Right ventricle myocardium inferior (tissue), 1 donor: ENCODE measurements at regions not wholly inside any gene's neighbourhood (a gene's known extent, or its start where the extent isn't known, plus 50 kb on each side); places are given as distances from the start of the nearest gene placed in this dataset.

Experiments
- ATAC-seq: fragments of 200-7000 bp; cut with Tn5 transposase; one replicate; pipeline ENCODE4 v1.9.1; 2020; ENCODE audit warnings: mild to moderate bottlenecking, moderate library complexity
- DNase-seq: peaks from one replicate; pipeline ENCODE4 v3.0.0; 2021; ENCODE audit errors: missing footprints
- intact Hi-C: fragments of 100-400 bp; cut with DNase I; formaldehyde crosslinking; loops from one replicate; pipeline ENCODE4 v1.11.0; 2022
- donor health status: DM: no; HTN: yes; CAD: no; lungs with severe emphysema.

GRCh38 chr2:221088506-221088905, 483.6 kb downstream of the EPHA4 start:
- DNase-seq (no peak), ATAC-seq (no peak)
- intact Hi-C loops, result no loop called here

GRCh38 chr2:221095356-221095755, 476.7 kb downstream of the EPHA4 start:
- ATAC-seq (no peak), DNase-seq (no peak)
- intact Hi-C loops, result no loop called here

GRCh38 chr2:221096706-221097567, 475.2 kb downstream of the EPHA4 start:
- intact Hi-C loops, result no loop called here
- ATAC-seq, result no peak
- DNase-seq, result no peak

- ATAC-seq, result no peak
- intact Hi-C loops, result no loop called here
- no peak for DNase-seq
Observed at GRCh38 chr2:221097568-221097915, 474.6 kb downstream of the EPHA4 start.

DNA sequence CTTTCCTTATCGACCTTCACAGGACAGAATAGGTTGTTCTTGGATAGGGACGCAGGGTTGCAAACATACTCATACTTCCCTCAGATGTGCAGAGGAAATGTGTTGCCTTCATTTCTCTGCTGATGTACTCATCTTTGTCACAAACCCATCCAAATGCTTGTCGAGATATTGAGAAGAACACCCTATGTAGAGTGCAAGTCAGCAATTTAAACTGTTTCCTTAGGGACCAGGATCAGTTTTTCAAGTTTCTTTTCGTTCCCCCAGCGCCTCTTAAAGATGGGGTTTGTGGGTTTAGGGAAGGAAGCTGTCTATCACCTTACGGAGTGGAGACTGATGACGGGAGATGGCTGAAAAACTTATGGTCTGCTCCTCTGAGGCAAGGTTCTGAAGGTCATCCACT, 474.2 kb downstream of the EPHA4 start:
- ATAC-seq (no peak), DNase-seq (no peak)
- intact Hi-C loops, result no loop called here

DNA sequence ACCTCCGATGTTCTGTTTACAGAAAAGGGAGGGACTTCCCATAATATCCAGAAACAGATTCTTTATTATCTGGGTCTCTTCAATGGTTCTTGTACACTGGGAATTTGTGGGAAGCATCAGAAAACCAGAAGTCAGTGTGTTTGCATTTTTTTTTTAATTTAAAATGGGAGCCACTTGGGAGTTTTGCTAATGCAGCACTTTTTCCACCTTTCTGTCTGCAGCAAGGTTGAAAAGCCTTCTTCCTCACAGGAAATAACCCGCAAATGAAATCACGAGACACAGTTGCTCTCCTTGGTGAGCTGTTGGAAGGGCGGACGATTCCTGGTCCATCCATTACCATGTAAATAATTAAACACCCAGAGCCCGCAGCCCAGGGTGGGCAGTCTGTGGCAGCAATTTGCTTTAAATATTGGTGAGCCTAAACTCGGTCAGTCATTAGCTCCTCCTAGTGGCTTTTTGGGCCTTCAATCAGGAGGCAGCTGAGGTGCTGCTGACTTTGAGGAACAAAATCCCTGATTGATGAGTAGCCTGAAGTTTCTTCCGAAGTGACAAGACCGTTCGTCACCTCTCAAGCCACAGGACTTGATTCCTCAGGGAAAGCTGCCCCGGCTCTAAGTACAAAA, 471.5 kb downstream of the EPHA4 start:
- intact Hi-C loops, result loop anchor here (2.0 kb wide), 1 partner anchor 414 kb away; no protein-coding TSS in a partner anchor
- no peak for ATAC-seq
- DNase-seq, result no peak

DNA sequence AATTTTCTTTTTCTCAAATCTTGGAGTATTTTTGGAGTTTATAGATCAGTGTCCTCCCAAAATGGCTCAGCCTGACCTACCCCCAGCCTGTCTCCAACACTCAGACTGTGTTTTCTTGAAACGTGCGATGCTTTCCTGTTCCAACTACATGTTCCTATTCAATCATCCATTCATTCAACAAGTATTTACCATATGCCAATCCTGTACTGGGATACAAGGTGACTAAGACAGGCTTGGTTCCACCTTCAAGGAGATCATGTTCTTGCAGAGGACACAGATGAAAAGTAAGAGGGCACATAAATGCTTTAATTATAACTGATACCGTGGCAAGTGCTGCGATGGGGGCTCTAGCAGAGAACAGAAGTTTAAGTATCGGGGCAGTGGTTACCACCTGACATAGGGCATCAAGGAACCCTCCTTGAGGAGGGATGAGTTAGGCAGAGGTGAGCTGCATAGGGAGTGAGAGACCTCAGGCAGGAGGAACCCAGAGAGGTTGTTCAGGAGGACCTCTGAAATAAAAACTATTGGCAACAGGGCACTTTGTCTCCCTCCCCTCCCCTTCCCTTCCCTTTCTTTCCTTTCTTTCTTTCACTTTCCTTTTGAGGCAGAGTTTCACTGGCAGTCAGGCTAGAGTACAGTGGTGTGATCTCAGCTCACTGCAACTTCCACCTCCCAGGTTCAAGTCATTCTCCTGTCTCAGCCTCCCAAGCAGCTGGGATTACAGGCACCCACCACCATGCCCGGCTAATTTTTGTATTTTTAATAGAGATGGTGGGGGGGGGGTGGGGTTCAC, 469.0 kb downstream of the EPHA4 start:
- no peak for DNase-seq
- no peak for ATAC-seq
- intact Hi-C loops, result no loop called here

DNA sequence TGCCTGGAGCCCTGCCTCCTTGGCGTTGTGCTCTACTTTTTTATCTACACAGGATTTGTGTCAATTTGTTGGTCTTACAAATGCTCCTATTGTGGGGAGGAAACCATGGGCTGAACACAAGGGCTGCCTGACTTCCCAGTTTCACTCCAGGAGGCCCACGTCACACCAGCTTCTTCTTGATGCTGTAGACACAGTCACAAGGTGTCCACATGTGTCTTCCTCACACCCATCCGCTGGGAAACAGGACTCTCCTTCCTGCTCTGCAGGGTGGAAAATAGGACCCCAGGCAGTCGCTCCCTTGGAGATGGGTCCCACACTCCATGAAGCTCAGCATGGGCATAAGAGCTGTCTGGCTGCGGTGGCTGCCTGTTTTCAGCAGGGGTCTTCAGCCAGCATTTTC, 468.2 kb downstream of the EPHA4 start:
- ATAC-seq (peak; percentile 14), DNase-seq (no peak)
- intact Hi-C loops, result loop anchor here (1.0 kb wide), 1 partner anchor 468 kb away; the partner anchor contains the start of gene EPHA4

DNA sequence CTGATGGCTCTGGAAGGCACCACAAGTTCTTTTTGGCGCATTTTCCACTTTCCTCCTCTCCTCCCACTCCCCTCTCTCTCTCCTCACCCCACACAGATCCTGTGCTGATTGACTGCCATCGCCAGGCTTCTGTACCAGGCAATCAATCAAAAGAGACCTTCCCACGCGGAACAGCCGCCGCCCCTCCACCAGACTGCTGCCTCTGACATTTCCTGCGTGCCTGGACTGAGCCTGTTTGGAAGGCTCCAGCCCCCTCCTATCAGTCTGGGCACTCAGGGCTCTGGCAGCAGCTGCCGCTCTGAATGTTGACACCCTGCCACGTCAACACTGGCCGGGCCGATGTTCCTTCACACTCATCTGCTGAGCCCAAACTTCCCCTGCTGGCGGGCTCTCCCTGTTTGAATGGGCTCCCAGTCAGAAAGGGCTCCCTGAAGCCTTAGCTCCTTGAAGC, 467.7 kb downstream of the EPHA4 start:
- ATAC-seq, result peak; percentile 98
- intact Hi-C loops, result loop anchor here (1.0 kb wide), 1 partner anchor 468 kb away; the partner anchor contains the start of gene EPHA4
- DNase-seq, result peak; percentile 92

- no peak for DNase-seq
- no peak for ATAC-seq
- intact Hi-C loops, result loop anchor here (5.0 kb wide), 1 partner anchor 121 kb away; no protein-coding TSS in a partner anchor
Observed at GRCh38 chr2:221106241-221106640, 465.9 kb downstream of the EPHA4 start.

DNA sequence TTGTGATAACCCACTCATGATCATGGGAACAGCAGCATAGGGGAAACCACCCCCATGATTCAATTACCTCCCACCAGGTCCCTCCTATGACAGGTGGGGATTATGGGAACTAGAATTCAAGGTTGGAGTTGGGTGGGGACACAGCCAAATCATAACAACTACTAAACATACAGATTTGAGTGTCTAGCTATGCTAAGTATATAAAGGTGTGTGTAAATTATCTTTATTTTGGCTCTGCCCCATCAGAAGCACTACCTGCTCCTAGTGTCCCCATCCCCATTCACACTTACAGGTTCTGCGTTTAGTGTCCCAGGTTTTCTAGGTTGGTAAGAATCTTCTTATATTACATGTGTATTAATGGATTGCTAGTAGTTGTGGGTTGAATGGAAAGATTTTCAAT, 464.7 kb downstream of the EPHA4 start:
- intact Hi-C loops, result loop anchor here (5.0 kb wide), 1 partner anchor 120 kb away; no protein-coding TSS in a partner anchor
- DNase-seq (no peak), ATAC-seq (no peak)

DNA sequence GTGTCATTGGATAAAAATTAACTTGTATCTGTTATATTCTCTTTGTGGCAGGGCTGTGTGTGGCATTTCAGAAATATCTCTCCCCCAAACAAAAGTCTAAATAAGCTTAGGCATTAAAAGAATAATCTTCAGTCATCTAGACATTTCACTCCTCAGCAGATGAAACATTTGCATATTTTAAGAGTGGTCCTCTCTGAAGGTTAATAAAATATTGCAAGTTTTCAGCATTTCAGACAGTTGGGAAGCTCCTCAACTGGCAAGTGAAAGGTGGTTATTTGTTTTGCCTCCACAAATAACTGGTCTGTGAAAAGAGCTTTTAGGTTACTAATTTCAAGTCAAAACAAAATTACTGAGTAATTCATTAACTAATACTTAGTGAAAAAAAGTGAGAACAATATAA, 462.6 kb downstream of the EPHA4 start:
- no peak for ATAC-seq
- DNase-seq, result no peak
- intact Hi-C loops, result loop anchor here (5.0 kb wide), 1 partner anchor 118 kb away; no protein-coding TSS in a partner anchor

- ATAC-seq (no peak), DNase-seq (no peak)
- intact Hi-C loops, result no loop called here
Observed at GRCh38 chr2:221111739-221112138, 460.4 kb downstream of the EPHA4 start.

DNA sequence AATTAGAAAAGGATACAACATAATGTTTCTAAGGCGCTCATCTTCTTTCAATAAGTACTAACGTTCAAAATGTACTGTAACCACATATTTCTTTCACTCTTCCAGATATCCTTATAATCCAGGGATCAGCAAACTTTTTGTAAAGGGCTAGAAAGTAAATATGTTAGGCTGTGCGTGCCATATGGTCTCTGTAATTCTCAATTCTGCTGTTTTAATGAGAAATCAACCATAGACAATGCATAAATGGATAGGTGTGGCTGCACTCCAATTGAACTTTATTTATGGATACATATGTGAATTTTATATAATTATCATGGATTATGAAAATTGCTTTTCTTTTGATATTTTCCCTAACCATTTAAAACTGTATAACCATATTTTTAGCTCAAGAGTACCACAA, 459.4 kb downstream of the EPHA4 start:
- no peak for DNase-seq
- no peak for ATAC-seq
- intact Hi-C loops, result no loop called here

DNA sequence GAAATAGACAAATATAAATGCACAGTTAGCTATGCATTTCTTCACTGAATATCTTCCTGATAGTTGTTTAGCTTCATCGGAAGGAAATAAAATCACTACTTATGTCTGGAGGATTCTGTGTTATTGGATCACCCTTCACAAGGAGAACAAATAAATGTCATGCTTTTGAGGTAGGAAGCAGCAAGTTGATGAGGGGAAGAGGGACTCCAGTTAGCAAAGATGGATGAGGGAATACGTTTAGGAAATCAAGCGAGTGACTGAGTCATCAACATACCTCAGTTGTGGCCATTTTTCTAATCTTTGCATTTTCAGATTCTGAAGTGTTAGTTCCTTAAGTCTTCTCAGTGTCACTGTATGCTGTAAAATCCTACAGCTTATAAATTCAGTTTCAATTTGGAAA, 456.2 kb downstream of the EPHA4 start:
- DNase-seq, result no peak
- intact Hi-C loops, result no loop called here
- ATAC-seq, result no peak

- DNase-seq, result no peak
- no peak for ATAC-seq
- intact Hi-C loops, result no loop called here
Observed at GRCh38 chr2:221120643-221121042, 451.5 kb downstream of the EPHA4 start.

- intact Hi-C loops, result no loop called here
- no peak for ATAC-seq
- DNase-seq, result no peak
Observed at GRCh38 chr2:221123396-221123795, 448.7 kb downstream of the EPHA4 start.

DNA sequence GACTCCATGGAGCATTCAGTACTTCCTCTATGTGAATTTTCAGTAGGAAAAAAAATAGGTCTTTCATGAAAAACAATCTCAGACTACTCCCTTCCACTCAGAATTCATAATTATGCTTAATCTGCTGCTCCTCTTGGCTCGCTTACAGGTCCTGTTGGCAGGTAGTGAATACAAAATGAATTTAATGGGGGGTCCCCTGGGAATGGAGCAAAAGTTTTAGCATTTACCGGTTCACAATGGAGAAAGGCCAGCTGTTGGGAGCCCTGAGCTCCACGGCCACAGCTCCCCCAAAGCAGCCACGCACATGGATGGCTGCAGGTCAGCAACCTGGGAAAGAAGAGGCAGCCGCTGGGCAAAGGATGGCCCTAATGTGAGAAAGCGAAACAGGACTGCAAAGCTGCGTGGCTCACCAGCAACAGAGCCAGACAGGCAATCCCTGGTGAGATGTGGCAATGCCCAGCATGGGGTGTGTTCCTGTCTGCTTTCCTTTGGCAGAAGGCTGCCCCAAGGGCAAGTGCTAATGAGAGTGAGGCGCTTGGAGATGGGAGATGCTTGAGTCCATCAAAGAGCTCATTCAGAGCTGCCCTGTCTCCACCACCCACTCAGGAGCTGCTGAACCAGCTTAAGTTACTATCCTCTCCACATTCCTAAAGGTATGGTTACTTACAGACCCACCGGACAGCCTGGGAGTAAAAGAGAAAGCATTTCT, 447.4 kb downstream of the EPHA4 start:
- intact Hi-C loops, result no loop called here
- DNase-seq (no peak), ATAC-seq (no peak)

GRCh38 chr2:221125691-221126090, 446.4 kb downstream of the EPHA4 start:
- no peak for ATAC-seq
- DNase-seq, result no peak
- intact Hi-C loops, result no loop called here
